ENCODE measurements at regions not wholly inside any gene's neighbourhood (a gene's known extent, or its start where the extent isn't known, plus 50 kb on each side); places are given as distances from the start of the nearest gene placed in this dataset.
"Not testable (repeated sequence)": the region's sequence is repeated elsewhere in the genome, so short reads cannot be mapped to it uniquely, and the experiment has no call there.

DNA sequence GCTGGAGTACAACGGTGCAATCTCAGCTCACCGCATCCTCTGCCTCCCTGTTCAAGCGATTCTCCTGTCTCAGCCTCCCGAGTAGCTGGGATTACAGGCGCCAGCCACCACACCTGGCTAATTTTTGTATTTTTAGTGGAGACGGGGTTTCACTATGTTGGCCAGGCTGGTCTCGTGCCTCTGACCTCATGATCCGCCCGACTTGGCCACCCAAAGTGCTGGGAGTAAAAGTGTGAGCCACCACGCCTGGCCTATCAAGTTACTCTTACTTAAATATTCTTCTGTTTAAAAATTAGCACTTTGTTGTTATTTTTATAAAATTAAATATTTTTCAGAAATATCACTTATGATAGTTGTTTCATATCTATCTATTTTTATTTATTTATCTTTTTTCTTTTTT is 185.2 kb upstream of the REG3G start:
- not testable (repeated sequence) for H3K27ac ChIP-seq (replicated peaks; ENCODE audit: low read length); H4K8ac ChIP-seq (ENCODE audit: low read depth, low read length); H3K9ac ChIP-seq (ENCODE audit: low read depth, low read length, poor library complexity); H2AFZ ChIP-seq (ENCODE audit: low read length); H3K4me1 ChIP-seq (ENCODE audit: control insufficient read depth in 2 of 2, insufficient read depth in 1 of 2, low read depth in 1 of 2, low read length in 2 of 2); DNase-seq (ENCODE audit: low spot score); H2BK12ac ChIP-seq (ENCODE audit: low read length); H2BK5ac ChIP-seq (ENCODE audit: low read length); H3K23ac ChIP-seq (ENCODE audit: low read depth, low read length, poor library complexity); H3K4me2 ChIP-seq (ENCODE audit: insufficient read depth, low read length, poor library complexity, severe bottlenecking); H3K4me3 ChIP-seq (ENCODE audit: low read length in 2 of 2); H3K4ac ChIP-seq (ENCODE audit: low read length); H2BK15ac ChIP-seq (ENCODE audit: low read length); H2AK5ac ChIP-seq (ENCODE audit: low read depth, low read length); H3K14ac ChIP-seq (ENCODE audit: low read length); H3K18ac ChIP-seq (ENCODE audit: low read length); H3K27me3 ChIP-seq (ENCODE audit: control insufficient read depth in 3 of 3, insufficient read depth in 3 of 3, low read depth in 1 of 3, low read length in 3 of 3); H2BK120ac ChIP-seq (ENCODE audit: low read depth, low read length); H3K79me1 ChIP-seq (ENCODE audit: low read depth, low read length); H3K9me3 ChIP-seq (replicated peaks in 1 of 2; ENCODE audit: control insufficient read depth in 2 of 2, insufficient read depth in 1 of 2, low read depth in 1 of 2, low read length in 2 of 2); H4K91ac ChIP-seq (ENCODE audit: low read depth, low read length, poor library complexity); H3K36me3 ChIP-seq (replicated peaks in 1 of 2; ENCODE audit: control insufficient read depth in 2 of 2, insufficient read depth in 2 of 2, low read length in 2 of 2)
- WGBS, 2 donors (ENCODE audit: extremely low coverage in 2 of 2, insufficient read length in 2 of 2, insufficient replicate concordance in 1 of 2) = no CpG with 5 or more reads among the region's 10 CpGs

DNA sequence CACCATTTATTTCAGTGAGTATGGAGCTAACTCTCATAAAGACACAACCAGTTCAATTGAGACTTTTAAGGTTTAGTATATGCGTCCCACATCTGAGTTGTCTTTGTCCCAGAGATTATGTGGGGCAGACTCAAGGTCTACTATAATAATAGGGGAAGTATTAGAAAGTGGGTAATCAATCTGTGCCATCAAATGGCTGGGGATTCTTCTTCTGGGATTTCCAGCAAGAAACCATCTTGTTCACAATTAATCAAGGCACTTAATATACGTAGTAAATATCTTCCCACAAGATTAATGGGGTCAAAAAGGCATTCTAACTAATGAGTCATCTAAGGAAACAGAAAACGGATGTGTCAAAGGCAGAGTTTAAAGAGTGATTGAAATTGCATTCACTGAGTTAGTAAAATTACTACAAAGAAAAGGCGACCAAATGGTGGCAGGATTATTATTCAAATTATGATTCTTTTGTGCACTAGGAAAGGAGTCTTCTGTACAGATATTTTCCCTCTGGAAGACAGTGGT is 179.8 kb upstream of the REG3G start:
- Histone ChIP-seq H3K23ac (ENCODE audit: low read depth, low read length, poor library complexity) (no peak overlapping the region), H2AK5ac (ENCODE audit: low read depth, low read length) (no peak overlapping the region), H3K79me1 (ENCODE audit: low read depth, low read length) (no peaks in the 10 kb centered on the region), H2BK15ac (ENCODE audit: low read length) (no peak overlapping the region), H2BK5ac (ENCODE audit: low read length) (no peak overlapping the region), H3K14ac (ENCODE audit: low read length) (no peak overlapping the region), H2BK120ac (ENCODE audit: low read depth, low read length) (no peak overlapping the region), H3K36me3 (replicated peaks in 1 of 2; ENCODE audit: control insufficient read depth in 2 of 2, insufficient read depth in 2 of 2, low read length in 2 of 2) (no peaks in the 10 kb centered on the region), H3K9me3 (replicated peaks in 1 of 2; ENCODE audit: control insufficient read depth in 2 of 2, insufficient read depth in 1 of 2, low read depth in 1 of 2, low read length in 2 of 2) (no peaks in the 10 kb centered on the region), H3K4ac (ENCODE audit: low read length) (no peak overlapping the region), H3K9ac (ENCODE audit: low read depth, low read length, poor library complexity) (no peak overlapping the region), H4K8ac (ENCODE audit: low read depth, low read length) (no peak overlapping the region), H3K27ac (replicated peaks; ENCODE audit: low read length) (no peak overlapping the region), H4K91ac (ENCODE audit: low read depth, low read length, poor library complexity) (no peak overlapping the region), H3K4me3 (ENCODE audit: low read length in 2 of 2) (no peak overlapping the region), H2BK12ac (ENCODE audit: low read length) (no peak overlapping the region), H2AFZ (ENCODE audit: low read length) (no peak overlapping the region), H3K4me1 (ENCODE audit: control insufficient read depth in 2 of 2, insufficient read depth in 1 of 2, low read depth in 1 of 2, low read length in 2 of 2) (no peaks in the 10 kb centered on the region), H3K27me3 (ENCODE audit: control insufficient read depth in 3 of 3, insufficient read depth in 3 of 3, low read depth in 1 of 3, low read length in 3 of 3) (no peaks in the 10 kb centered on the region), H3K18ac (ENCODE audit: low read length) (no peak overlapping the region), H3K4me2 (ENCODE audit: insufficient read depth, low read length, poor library complexity, severe bottlenecking) (no peak overlapping the region)
- no peak for DNase-seq (ENCODE audit: low spot score)
- WGBS, 2 donors (ENCODE audit: extremely low coverage in 2 of 2, insufficient read length in 2 of 2, insufficient replicate concordance in 1 of 2) = no CpG with 5 or more reads among the region's 4 CpGs

DNA sequence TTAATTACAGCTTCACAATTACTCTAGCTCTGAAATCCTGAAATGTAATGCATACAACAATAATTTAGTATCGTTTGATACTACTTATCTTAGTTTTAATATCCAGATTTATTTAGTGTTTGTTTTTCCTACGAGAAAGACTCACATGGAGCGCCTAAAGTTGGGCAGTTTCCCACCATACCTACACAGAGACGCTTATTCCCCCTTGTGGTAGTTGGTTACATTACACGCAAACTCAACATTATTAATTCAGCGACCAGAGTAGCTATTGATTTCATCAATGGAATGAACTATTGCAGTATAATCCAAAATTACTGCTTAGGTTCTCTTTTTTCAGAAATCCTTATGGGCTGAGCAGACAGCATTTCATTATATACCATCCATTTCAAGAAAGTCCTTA is 164.0 kb upstream of the REG3G start:
- Histone ChIP-seq H3K14ac (ENCODE audit: low read length) (no peak overlapping the region), H3K4me1 (ENCODE audit: control insufficient read depth in 2 of 2, insufficient read depth in 1 of 2, low read depth in 1 of 2, low read length in 2 of 2) (no peaks in the 10 kb centered on the region), H4K8ac (ENCODE audit: low read depth, low read length) (no peak overlapping the region), H2AK5ac (ENCODE audit: low read depth, low read length) (no peak overlapping the region), H2BK12ac (ENCODE audit: low read length) (no peak overlapping the region), H3K36me3 (replicated peaks in 1 of 2; ENCODE audit: control insufficient read depth in 2 of 2, insufficient read depth in 2 of 2, low read length in 2 of 2) (no peaks in the 10 kb centered on the region), H3K9me3 (replicated peaks in 1 of 2; ENCODE audit: control insufficient read depth in 2 of 2, insufficient read depth in 1 of 2, low read depth in 1 of 2, low read length in 2 of 2) (no peaks in the 10 kb centered on the region), H3K4me3 (ENCODE audit: low read length in 2 of 2) (no peak overlapping the region), H3K27ac (replicated peaks; ENCODE audit: low read length) (no peak overlapping the region), H4K91ac (ENCODE audit: low read depth, low read length, poor library complexity) (no peak overlapping the region), H2AFZ (ENCODE audit: low read length) (no peak overlapping the region), H3K9ac (ENCODE audit: low read depth, low read length, poor library complexity) (no peak overlapping the region), H3K4me2 (ENCODE audit: insufficient read depth, low read length, poor library complexity, severe bottlenecking) (no peak overlapping the region), H3K27me3 (ENCODE audit: control insufficient read depth in 3 of 3, insufficient read depth in 3 of 3, low read depth in 1 of 3, low read length in 3 of 3) (no peaks in the 10 kb centered on the region), H2BK15ac (ENCODE audit: low read length) (no peak overlapping the region), H3K18ac (ENCODE audit: low read length) (no peak overlapping the region), H3K23ac (ENCODE audit: low read depth, low read length, poor library complexity) (no peak overlapping the region), H2BK120ac (ENCODE audit: low read depth, low read length) (no peak overlapping the region), H2BK5ac (ENCODE audit: low read length) (no peak overlapping the region), H3K4ac (ENCODE audit: low read length) (no peak overlapping the region), H3K79me1 (ENCODE audit: low read depth, low read length) (no peaks in the 10 kb centered on the region)
- DNase-seq (ENCODE audit: low spot score) = no peak
- WGBS, 2 donors (ENCODE audit: extremely low coverage in 2 of 2, insufficient read length in 2 of 2, insufficient replicate concordance in 1 of 2) = no CpG with 5 or more reads among the region's 6 CpGs

DNA sequence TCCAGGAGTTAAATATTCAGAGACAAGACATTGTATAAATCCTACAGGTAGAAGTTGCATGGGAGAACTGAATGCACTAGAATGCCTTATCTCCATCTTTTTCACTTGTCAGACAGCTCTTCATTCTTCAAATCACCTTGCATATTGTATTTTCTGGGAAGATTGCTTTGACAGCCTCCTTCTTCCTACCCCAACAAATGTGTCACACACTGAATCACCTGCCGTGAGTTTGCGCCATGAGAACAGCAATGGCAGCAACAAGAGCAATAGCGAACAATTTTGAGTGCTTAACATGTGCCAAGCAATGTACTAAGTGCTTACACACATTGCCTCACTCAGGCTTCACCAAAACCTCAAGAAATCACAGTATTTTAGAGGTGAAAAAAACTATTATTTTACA is 161.3 kb upstream of the REG3G start:
- no peaks in the 10 kb centered on the region for H3K36me3 ChIP-seq (replicated peaks in 1 of 2; ENCODE audit: control insufficient read depth in 2 of 2, insufficient read depth in 2 of 2, low read length in 2 of 2)
- DNase-seq (ENCODE audit: low spot score) = no peak

More for the DNA sequence above, 161.3 kb upstream of the REG3G start:
- Histone ChIP-seq H2BK5ac (ENCODE audit: low read length) (no peak overlapping the region), H3K18ac (ENCODE audit: low read length) (no peak overlapping the region), H3K23ac (ENCODE audit: low read depth, low read length, poor library complexity) (no peak overlapping the region), H3K27ac (replicated peaks; ENCODE audit: low read length) (no peak overlapping the region), H2AK5ac (ENCODE audit: low read depth, low read length) (no peak overlapping the region), H3K79me1 (ENCODE audit: low read depth, low read length) (no peaks in the 10 kb centered on the region), H3K4me2 (ENCODE audit: insufficient read depth, low read length, poor library complexity, severe bottlenecking) (no peak overlapping the region), H4K91ac (ENCODE audit: low read depth, low read length, poor library complexity) (no peak overlapping the region), H4K8ac (ENCODE audit: low read depth, low read length) (no peak overlapping the region), H2AFZ (ENCODE audit: low read length) (no peak overlapping the region), H3K4me1 (ENCODE audit: control insufficient read depth in 2 of 2, insufficient read depth in 1 of 2, low read depth in 1 of 2, low read length in 2 of 2) (peaks cover 0 to 2% of the 10 kb centered on the region in 2 donors), H3K9ac (ENCODE audit: low read depth, low read length, poor library complexity) (no peak overlapping the region), H2BK120ac (ENCODE audit: low read depth, low read length) (no peak overlapping the region), H3K4me3 (ENCODE audit: low read length in 2 of 2) (no peak overlapping the region), H2BK15ac (ENCODE audit: low read length) (no peak overlapping the region), H3K27me3 (ENCODE audit: control insufficient read depth in 3 of 3, insufficient read depth in 3 of 3, low read depth in 1 of 3, low read length in 3 of 3) (no peaks in the 10 kb centered on the region), H2BK12ac (ENCODE audit: low read length) (no peak overlapping the region), H3K14ac (ENCODE audit: low read length) (no peak overlapping the region), H3K9me3 (replicated peaks in 1 of 2; ENCODE audit: control insufficient read depth in 2 of 2, insufficient read depth in 1 of 2, low read depth in 1 of 2, low read length in 2 of 2) (no peaks in the 10 kb centered on the region), H3K4ac (ENCODE audit: low read length) (no peak overlapping the region)
- no CpG with 5 or more reads among the region's 3 CpGs for WGBS, 2 donors (ENCODE audit: extremely low coverage in 2 of 2, insufficient read length in 2 of 2, insufficient replicate concordance in 1 of 2)
